ENCODE measurements at regions not wholly inside any gene's neighbourhood (a gene's known extent, or its start where the extent isn't known, plus 50 kb on each side); places are given as distances from the start of the nearest gene placed in this dataset.

DNA sequence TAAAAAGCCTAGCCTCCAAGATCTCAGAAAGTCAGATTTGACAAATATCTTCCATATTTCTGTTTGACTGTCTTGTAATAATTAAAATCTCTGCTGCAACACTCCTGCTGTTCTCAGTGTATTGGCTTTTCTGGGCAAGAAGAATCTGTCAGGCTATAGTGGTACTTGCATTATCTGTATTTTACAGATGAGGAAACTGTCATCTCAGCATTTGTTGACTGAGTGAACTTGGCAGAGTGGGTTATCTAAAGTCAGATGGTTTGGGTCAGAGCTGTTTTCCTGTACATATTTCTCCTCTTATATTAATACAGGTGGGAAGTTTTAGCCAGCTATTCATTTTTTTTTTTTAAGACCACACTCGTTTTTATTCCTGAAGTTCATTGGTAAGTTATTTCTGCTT is 1378.2 kb upstream of the PCDH20 start:
- WGBS, 2 experiments (ENCODE audit: extremely low coverage in 2 of 2, insufficient read length in 1 of 2), result no CpG with 5 or more reads among the region's 1 CpG
- H3K4me3 ChIP-seq (ENCODE audit: insufficient read depth, low read depth, low read length), result no peak overlapping the region
- H3K9me1 ChIP-seq (ENCODE audit: insufficient read depth, low read length), result no peaks in the 10 kb centered on the region
- no peak overlapping the region for H3K56ac ChIP-seq (ENCODE audit: extremely low read depth, insufficient read depth, low read length)
- no peak overlapping the region for H4K8ac ChIP-seq (ENCODE audit: low read depth in 2 of 2, low read length in 2 of 2)
- ATAC-seq (ENCODE audit: low read depth) (no peak), DNase-seq (no peak)
- CTCF ChIA-PET, result interaction anchor here (1.5 kb wide), 1 partner anchor 11 kb away, joined by 4 read pairs; no protein-coding TSS in a partner anchor
- H3K23ac ChIP-seq (ENCODE audit: low read depth, low read length), result no peak overlapping the region
- H3K18ac ChIP-seq (ENCODE audit: low read depth, low read length), result no peak overlapping the region
- no peaks in the 10 kb centered on the region for H3K9me3 ChIP-seq (ENCODE audit: control insufficient read depth, insufficient read depth, low read length)
- H2AK9ac ChIP-seq (replicated peaks; ENCODE audit: low read depth, low read length, poor library complexity), result no peak overlapping the region
- H4K20me1 ChIP-seq (ENCODE audit: insufficient read depth, low read length), result no peaks in the 10 kb centered on the region
- no peak overlapping the region for H3K27ac ChIP-seq (ENCODE audit: insufficient read depth, low read length)
- H2BK15ac ChIP-seq (ENCODE audit: low read depth, low read length), result no peak overlapping the region
- H3K79me1 ChIP-seq (ENCODE audit: low read depth in 1 of 2, low read length in 2 of 2), result no peaks in the 10 kb centered on the region
- H4K91ac ChIP-seq (ENCODE audit: insufficient read depth, low read depth, low read length), result no peak overlapping the region
- no peak overlapping the region for H3K4me2 ChIP-seq (ENCODE audit: low read depth, low read length)
- dilution Hi-C loops (cut with HindIII; ENCODE audit: low sequenced_read_pairs, unreplicated experiment) (no loop called here), in situ Hi-C loops (cut with MboI; ENCODE audit: low sequenced_read_pairs) (no loop called here), intact Hi-C loops (cut with micrococcal nuclease) (no loop called here)
- no peaks in the 10 kb centered on the region for H3K36me3 ChIP-seq (ENCODE audit: control insufficient read depth, insufficient read depth, low read length)
- no peak overlapping the region for H3K4ac ChIP-seq (ENCODE audit: low read depth, low read length)
- POLR2A ChIA-PET (ENCODE audit: unreplicated experiment), result no interaction called here
- TF ChIP-seq, protein P1, sequence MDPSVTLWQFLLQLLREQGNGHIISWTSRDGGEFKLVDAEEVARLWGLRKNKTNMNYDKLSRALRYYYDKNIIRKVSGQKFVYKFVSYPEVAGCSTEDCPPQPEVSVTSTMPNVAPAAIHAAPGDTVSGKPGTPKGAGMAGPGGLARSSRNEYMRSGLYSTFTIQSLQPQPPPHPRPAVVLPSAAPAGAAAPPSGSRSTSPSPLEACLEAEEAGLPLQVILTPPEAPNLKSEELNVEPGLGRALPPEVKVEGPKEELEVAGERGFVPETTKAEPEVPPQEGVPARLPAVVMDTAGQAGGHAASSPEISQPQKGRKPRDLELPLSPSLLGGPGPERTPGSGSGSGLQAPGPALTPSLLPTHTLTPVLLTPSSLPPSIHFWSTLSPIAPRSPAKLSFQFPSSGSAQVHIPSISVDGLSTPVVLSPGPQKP (IDR thresholded peaks at IDR 0.05; ENCODE audit: borderline replicate concordance, low read depth, low read length), result no peak
- TF ChIP-seq MAFK (IDR thresholded peaks at IDR 0.05; ENCODE audit: low read depth, low read length), result peak; percentile 72
- no peaks in the 10 kb centered on the region for H3K27me3 ChIP-seq (ENCODE audit: control insufficient read depth, insufficient read depth, low read length)
- no peak overlapping the region for H2AK5ac ChIP-seq (ENCODE audit: low read depth, low read length)
- BruUV-seq (replicated peaks), result no TSS peak
- no peak overlapping the region for H3K14ac ChIP-seq (replicated peaks; ENCODE audit: low read depth, low read length)
- no peak overlapping the region for H2AFZ ChIP-seq (replicated peaks; ENCODE audit: low read length, poor library complexity)
- H4K5ac ChIP-seq (ENCODE audit: low read depth, low read length), result no peak overlapping the region
- H3K4me1 ChIP-seq (ENCODE audit: control insufficient read depth, insufficient read depth, low read length), result no peaks in the 10 kb centered on the region
- no peak overlapping the region for H2BK5ac ChIP-seq (ENCODE audit: low read depth, low read length, poor library complexity, severe bottlenecking)
- H2BK20ac ChIP-seq (ENCODE audit: low read depth, low read length), result no peak overlapping the region
- H2BK120ac ChIP-seq (ENCODE audit: low read depth, low read length), result no peak overlapping the region
- no peak overlapping the region for H3K9ac ChIP-seq (ENCODE audit: low read depth, low read length)
